SK-N-MC (cell line): ENCODE measurements at regions not wholly inside any gene's neighbourhood (a gene's known extent, or its start where the extent isn't known, plus 50 kb on each side); places are given as distances from the start of the nearest gene placed in this dataset.
"Not testable (repeated sequence)": the region's sequence is repeated elsewhere in the genome, so short reads cannot be mapped to it uniquely, and the experiment has no call there.

Source experiments
- EZH2 ChIP-seq: fragments of 200-600 bp; sonication (generic); IDR thresholded peaks from one replicate; pipeline ENCODE4 v1.6.1; 2017; ENCODE audit warnings: antibody characterized with exemption
- FOXP2 ChIP-seq: optimal IDR thresholded peaks from 2 replicates; pipeline ENCODE3; 2011; ENCODE audit warnings: mild to moderate bottlenecking, moderate library complexity; ENCODE audit not compliant: insufficient read depth; ENCODE audit errors: extremely low read length, control extremely low read depth
- POLR2AphosphoS5 ChIP-seq: IDR thresholded peaks from 2 replicates; pipeline ENCODE4 v1.6.1; 2012; ENCODE audit warnings: mild to moderate bottlenecking, low read depth, low read length, borderline replicate concordance

GRCh38 chr6:141815039-141815438, 317.7 kb upstream of the GJE1 start:
- not testable (repeated sequence) for TF ChIP-seq EZH2, POLR2AphosphoS5, FOXP2
